Right hindlimb (tissue), 1 donor: ENCODE measurements at regions not wholly inside any gene's neighbourhood (a gene's known extent, or its start where the extent isn't known, plus 50 kb on each side); places are given as distances from the start of the nearest gene placed in this dataset.

Experiments
- DNase-seq: peaks from one replicate; pipeline ENCODE4 v3.0.0-alpha.2; 2018

GRCh38 chr3:170751899-170752293, 118.1 kb downstream of the RPL22L1 start:
- no peak for DNase-seq

GRCh38 chr3:170751083-170751898, 118.7 kb downstream of the RPL22L1 start:
- DNase-seq, result peak; percentile 36

GRCh38 chr3:170750478-170750830, 119.5 kb downstream of the RPL22L1 start:
- DNase-seq, result no peak

DNA sequence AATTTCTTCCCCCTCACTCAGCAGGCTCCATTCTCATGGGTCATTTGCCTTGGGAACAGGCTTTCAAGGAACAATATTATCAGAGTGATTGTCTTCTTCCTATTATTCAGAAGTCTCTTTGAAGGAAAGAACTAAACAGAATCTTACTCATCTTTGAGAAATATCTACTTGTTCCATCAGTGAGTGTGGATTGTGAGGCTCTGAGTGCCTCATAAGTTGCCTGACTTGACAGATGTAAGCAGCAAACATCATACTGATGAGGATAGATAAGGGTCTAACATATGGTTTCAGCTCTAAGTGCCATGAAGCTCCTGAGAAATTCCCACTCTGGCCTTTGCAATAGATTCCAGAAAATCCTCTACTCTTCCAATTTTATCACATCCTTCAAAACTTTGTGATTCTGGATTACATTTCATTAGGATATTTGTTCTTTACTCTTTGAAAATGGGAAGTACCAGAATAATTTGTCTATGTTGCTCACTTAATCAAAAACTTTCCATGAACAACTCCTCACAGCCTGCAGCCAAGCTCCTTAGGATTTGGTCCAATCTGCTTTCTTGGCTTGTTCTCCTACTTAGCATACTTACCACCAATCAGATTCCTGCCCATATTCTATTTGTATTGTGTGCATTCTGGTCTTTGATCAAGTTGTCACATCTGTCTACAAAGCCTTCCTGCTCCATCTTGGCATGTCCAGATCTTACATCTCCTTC, 120.1 kb downstream of the RPL22L1 start:
- no peak for DNase-seq

DNA sequence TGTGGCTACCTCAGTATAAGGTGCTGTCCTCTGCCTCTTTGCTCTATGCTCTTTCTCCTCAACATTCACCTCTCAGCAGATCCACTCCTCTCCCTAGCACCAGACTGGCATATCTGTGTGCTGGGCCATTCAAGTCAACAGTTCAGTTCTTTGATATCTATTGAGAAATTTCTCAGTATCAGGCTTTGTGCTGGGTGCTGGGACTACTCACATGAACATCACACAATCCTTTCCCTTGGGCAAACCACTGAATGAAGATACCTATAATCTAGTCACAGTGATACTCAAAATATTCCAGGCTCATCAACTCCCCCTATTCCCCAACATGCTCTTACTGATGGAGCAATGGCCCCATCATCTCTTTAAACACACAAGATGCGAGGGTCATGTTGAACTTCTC, 120.8 kb downstream of the RPL22L1 start:
- DNase-seq, result no peak

DNA sequence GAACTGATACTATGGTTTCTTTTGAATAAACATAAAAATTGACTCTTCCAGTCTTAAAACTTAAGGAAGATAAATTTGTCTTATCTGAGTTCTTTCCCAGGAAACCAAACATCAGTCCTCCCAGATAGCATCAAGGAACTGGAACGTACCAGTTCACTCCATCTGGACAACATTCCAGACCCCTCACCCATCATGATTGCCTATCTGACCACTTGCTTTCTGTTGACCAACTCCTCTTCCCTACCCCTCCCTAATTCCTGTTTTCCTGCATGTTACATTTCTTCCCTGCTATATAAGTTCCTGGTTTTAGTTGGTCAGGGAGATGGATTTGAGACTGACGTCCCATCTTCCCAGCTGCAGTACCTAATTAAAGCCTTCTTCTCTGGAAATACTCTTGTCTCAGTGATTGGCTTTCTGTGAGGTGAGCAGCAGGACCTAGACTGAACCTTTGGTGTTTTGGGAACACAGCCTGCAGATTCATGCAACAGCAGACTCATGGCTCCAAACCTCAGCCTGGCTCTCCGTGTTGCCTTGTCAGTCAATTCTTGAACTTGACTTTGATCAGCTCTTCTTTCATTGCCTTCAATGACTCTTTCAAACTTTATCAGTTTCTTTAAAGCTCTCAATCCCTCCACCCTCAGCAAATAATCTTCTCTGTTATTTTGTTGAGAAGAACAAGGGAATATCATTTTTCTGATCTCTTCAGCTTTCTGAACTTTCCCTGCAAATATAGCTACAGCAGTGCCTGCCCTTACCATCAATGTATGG, 123.6 kb downstream of the RPL22L1 start:
- DNase-seq, result no peak

DNA sequence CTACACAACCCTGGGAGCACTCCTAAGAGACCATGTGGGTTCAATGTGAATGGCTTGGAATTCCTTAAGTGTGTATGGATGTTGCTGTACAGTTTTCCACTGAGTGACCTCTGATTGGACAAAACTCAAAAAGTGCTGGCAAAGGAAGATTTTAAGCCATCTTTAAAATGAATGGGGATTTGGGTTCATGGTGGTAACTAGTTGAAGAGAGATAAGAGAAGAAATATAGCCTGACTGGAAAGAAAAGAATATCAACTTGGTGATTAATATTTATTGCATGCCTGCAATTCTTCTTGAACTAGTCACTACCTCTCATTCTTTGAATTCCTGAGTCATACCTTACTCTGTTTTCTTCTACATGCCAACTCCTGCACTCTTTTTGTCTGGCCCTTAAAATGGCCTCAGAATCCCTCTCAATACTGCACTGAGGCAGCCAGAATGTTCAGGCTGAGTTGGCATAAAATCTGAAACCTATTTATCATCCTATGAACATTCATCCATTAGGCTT, 124.7 kb downstream of the RPL22L1 start:
- DNase-seq, result no peak

DNA sequence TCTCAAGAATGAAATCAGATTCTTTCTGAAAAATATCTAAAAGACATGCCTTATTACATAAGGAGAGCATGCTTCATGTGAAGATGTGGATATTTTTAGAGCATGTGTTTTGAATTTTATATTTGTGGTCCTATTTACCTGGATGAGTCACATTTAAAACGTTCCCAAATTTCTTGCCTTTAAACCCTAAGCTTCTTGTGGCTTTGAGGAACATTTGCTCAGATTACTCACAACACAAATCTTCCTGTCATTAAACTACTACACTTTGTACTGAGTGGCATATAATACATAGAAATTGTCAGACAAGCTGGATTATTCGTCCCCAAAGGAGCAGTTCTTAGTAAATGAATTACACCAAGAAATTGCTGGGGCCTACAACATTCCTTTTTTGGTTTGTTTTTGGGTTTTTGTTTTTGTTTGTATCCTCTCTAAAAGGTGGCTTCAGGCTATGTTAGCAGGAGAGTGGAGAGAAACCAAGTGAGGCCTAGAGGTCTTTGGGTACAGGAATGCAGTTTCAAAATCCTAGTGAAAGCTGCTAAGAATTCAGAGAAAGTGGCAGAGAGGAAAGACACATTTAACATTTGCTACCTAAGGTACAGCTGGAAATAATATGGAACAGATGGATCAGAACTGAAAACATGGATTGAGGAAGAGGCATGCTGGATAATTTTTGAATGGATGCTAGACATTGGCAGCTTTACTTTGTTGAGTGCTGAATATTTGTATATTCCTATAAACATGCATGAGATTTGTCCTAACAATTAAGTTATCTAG, 128.1 kb downstream of the RPL22L1 start:
- no peak for DNase-seq

DNA sequence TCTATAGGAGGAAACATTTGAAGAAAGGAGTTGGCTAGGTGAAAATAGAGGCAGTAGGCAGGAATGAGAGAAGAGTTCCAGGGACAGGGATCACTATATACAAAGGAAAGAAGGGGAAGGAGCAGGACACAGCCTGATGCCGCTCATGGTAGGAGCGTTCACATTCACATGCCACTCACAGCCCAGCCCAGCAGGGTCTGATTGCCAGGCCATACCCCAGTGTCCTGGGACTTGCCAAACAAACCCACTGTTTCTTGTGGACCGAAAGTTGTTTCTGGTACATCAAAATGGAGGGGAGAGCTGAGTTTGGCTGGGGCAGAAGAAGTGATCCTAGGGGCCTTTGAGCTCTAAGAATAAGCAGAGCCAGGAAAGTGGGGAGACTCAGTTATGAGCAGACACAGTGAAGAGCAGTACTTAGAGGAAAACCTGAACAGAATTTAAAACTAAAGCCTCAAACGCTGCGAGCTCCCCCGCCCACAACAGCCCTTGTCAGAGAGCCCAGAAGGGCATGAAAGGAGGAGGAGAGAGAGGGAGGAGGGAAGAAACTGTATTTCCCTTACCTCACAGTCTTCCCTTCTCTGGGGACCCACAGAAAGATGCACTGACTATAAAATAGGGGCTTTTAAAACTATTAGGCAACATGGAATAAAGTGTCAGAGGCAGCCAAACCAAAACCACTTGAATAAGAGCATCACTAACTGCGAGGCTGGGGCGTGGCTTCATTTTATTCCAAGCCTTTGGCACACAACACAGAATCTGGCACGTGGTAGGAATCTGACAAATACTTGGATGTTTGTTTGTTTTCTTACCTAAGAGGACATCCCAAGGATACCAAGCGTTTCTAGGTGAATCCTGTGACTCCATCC, 129.0 kb downstream of the RPL22L1 start:
- peak; percentile 50 for DNase-seq

DNA sequence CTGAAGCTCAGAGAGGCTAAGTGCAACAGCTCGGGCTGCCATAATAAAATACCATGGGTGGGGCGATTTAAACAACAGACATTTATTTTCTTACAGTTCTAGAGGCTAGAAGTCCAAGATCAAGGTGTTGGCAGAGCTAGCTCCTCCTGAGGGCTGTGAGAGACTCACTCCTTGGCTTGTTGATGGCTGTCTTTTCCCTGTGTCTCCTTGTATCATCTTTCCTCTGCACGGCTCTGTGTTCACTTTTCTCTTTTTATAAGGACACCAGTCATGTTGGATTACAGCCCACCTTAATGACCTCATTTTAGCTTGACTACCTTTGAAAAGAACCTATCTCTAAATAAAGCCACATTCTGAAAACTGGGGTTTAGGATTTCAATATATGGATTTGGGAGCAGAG, 129.7 kb downstream of the RPL22L1 start:
- DNase-seq, result no peak

- DNase-seq, result no peak
Measured at GRCh38 chr3:170739410-170739809, 130.6 kb downstream of the RPL22L1 start.

DNA sequence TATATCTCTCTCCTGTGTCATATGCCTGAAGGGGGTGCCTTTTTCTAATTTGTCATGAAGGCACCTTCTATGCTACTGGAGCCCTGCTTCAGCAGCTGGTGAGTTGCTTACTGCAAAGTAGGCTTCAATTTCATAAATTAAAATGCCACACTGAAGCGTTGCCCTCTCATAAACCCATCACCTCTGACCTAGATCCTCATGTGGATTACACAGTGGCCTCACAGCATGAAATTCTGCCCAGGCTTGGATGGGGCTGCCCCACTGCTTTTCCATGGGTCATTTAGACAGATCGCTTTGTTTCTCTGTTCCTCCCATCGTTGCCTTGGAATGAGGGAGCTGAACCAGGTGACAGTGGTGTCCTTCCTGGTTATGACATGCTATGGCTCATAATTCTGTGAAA, 131.2 kb downstream of the RPL22L1 start:
- DNase-seq, result no peak

- DNase-seq, result no peak
Measured at GRCh38 chr3:170737498-170738162, 132.4 kb downstream of the RPL22L1 start.

DNA sequence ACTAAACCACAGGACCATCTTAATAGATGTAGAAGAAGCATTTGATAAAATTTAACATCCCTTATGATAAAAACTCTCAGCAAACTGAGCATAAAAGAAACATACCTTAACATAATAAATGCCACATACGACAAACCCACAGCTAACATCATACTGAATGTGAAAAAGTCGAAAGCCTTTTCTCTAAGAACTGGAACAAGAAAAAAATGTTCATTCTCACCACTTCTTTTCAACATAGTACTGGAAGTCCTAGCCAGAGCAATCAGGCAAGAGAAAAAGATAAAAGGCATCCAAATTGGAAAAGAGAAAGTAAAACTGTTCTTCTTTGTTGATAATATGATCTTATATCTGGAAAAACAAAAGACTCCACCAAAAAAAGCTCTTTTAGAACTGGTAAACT, 134.2 kb downstream of the RPL22L1 start:
- DNase-seq, result no peak

GRCh38 chr3:170734735-170735065, 135.3 kb downstream of the RPL22L1 start:
- DNase-seq, result no peak

GRCh38 chr3:170734043-170734734, 135.8 kb downstream of the RPL22L1 start:
- DNase-seq, result no peak

GRCh38 chr3:170732660-170733245, 137.2 kb downstream of the RPL22L1 start:
- no peak for DNase-seq

DNA sequence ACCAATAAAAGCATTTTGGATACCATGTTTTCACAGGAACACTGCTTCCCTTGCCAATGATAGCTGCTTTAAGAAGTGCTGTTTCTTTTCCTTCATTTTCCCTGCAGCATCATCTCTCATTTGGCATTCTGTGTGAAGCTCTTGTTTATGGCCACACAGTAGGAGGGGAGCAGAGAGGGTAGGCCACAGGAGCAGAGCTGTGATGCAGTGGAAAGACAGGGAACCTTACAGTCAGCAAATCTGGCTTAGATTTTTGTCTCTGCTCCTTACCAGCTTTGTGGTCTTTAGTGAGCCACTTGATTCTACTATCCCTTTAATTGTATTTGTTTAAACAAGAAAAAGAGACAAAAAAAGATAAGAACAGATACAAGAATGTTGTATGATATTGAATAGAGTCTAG, 138.7 kb downstream of the RPL22L1 start:
- no peak for DNase-seq

GRCh38 chr3:170730071-170730812, 139.8 kb downstream of the RPL22L1 start:
- DNase-seq, result no peak
